Sciatic nerve (tissue), 2 donors: ENCODE measurements at regions not wholly inside any gene's neighbourhood (a gene's known extent, or its start where the extent isn't known, plus 50 kb on each side); places are given as distances from the start of the nearest gene placed in this dataset.
"Not testable (repeated sequence)": the region's sequence is repeated elsewhere in the genome, so short reads cannot be mapped to it uniquely, and the experiment has no call there.

Source experiments
- ATAC-seq: fragments of 200-7000 bp; cut with Tn5 transposase; one replicate; pipeline ENCODE4 v1.9.1; 2020; ENCODE audit warnings: mild to moderate bottlenecking, moderate library complexity
- DNase-seq: peaks from one replicate; pipeline ENCODE4 v3.0.0-alpha.2; 2020; ENCODE audit warnings: low spot score
- intact Hi-C: fragments of 100-400 bp; cut with DNase I; formaldehyde crosslinking; loops from one replicate; pipeline ENCODE4 v1.14.2; 2022
- donor health status: DM: no; HTN: no; CAD: no.
- donor health status: DM: no; HTN: no; CAD: no.

GRCh38 chr15:81791322-81791721, 254.5 kb downstream of the MEX3B start:
- DNase-seq, intact Hi-C loops: not testable (repeated sequence)

GRCh38 chr15:81789403-81789802, 256.4 kb downstream of the MEX3B start:
- ATAC-seq (no peak), DNase-seq (no peak)
- intact Hi-C loops, result no loop called here

More at GRCh38 chr15:81791322-81791721, 254.5 kb downstream of the MEX3B start:
- not testable (repeated sequence) for ATAC-seq

- intact Hi-C loops, result no loop called here
- no peak for ATAC-seq
- no peak for DNase-seq
Observed at GRCh38 chr15:81786776-81787175, 259.0 kb downstream of the MEX3B start.

GRCh38 chr15:81785679-81786078, 260.1 kb downstream of the MEX3B start:
- DNase-seq, result no peak
- intact Hi-C loops, result no loop called here

GRCh38 chr15:81785181-81785580, 260.6 kb downstream of the MEX3B start:
- no peak for ATAC-seq
- no peak for DNase-seq
- intact Hi-C loops, result no loop called here

More at GRCh38 chr15:81785679-81786078, 260.1 kb downstream of the MEX3B start:
- no peak for ATAC-seq

GRCh38 chr15:81784751-81785150, 261.1 kb downstream of the MEX3B start:
- DNase-seq (no peak), ATAC-seq (no peak)
- intact Hi-C loops, result no loop called here

- ATAC-seq, result no peak
- intact Hi-C loops, result no loop called here
- DNase-seq, result no peak
Observed at GRCh38 chr15:81783586-81783985, 262.2 kb downstream of the MEX3B start.

GRCh38 chr15:81783076-81783475, 262.7 kb downstream of the MEX3B start:
- no peak for DNase-seq
- ATAC-seq, result no peak
- intact Hi-C loops, result no loop called here

- no peak for DNase-seq
- intact Hi-C loops, result no loop called here
Observed at GRCh38 chr15:81781395-81781794, 264.4 kb downstream of the MEX3B start.

GRCh38 chr15:81780966-81781365, 264.9 kb downstream of the MEX3B start:
- ATAC-seq (no peak), DNase-seq (no peak)
- intact Hi-C loops, result no loop called here

More at GRCh38 chr15:81781395-81781794, 264.4 kb downstream of the MEX3B start:
- ATAC-seq, result no peak

GRCh38 chr15:81779181-81779580, 266.6 kb downstream of the MEX3B start:
- ATAC-seq (no peak), DNase-seq (no peak)
- intact Hi-C loops, result no loop called here

GRCh38 chr15:81777546-81777945, 268.3 kb downstream of the MEX3B start:
- intact Hi-C loops, result no loop called here
- no peak for ATAC-seq
- no peak for DNase-seq

GRCh38 chr15:81776976-81777375, 268.8 kb downstream of the MEX3B start:
- ATAC-seq (no peak), DNase-seq (no peak)
- intact Hi-C loops, result no loop called here

- ATAC-seq, DNase-seq, intact Hi-C loops: not testable (repeated sequence)
Observed at GRCh38 chr15:81775779-81776178, 270.0 kb downstream of the MEX3B start.

- intact Hi-C loops, result no loop called here
- ATAC-seq (no peak), DNase-seq (no peak)
Observed at GRCh38 chr15:81774309-81774708, 271.5 kb downstream of the MEX3B start.

- DNase-seq (no peak), ATAC-seq (no peak)
- intact Hi-C loops, result no loop called here
Observed at GRCh38 chr15:81768773-81769172, 277.0 kb downstream of the MEX3B start.

- ATAC-seq, result no peak
- DNase-seq, result no peak
- intact Hi-C loops, result no loop called here
Observed at GRCh38 chr15:81766829-81767475, 278.9 kb downstream of the MEX3B start.

- DNase-seq, result no peak
- intact Hi-C loops, result no loop called here
- ATAC-seq, result no peak
Observed at GRCh38 chr15:81765816-81766215, 280.0 kb downstream of the MEX3B start.

- DNase-seq (no peak), ATAC-seq (no peak)
- intact Hi-C loops, result no loop called here
Observed at GRCh38 chr15:81763304-81763703, 282.5 kb downstream of the MEX3B start.

GRCh38 chr15:81760686-81761085, 285.1 kb downstream of the MEX3B start:
- no peak for DNase-seq
- no peak for ATAC-seq
- intact Hi-C loops, result no loop called here

GRCh38 chr15:81758818-81759284, 287.0 kb downstream of the MEX3B start:
- intact Hi-C loops, result no loop called here
- DNase-seq, result no peak
- ATAC-seq, result no peak
